GM13977 (cell line): ENCODE measurements at regions not wholly inside any gene's neighbourhood (a gene's known extent, or its start where the extent isn't known, plus 50 kb on each side); places are given as distances from the start of the nearest gene placed in this dataset.
A peak's percentile ranks its signal among the peaks of the same experiment; 100 is the strongest.

Source experiments
- DNase-seq: peaks from one replicate; pipeline ENCODE4 v3.0.0; 2012; ENCODE audit warnings: low spot score
- CTCF ChIP-seq: IDR thresholded peaks from 2 replicates; pipeline ENCODE4 v1.5.1; 2012; ENCODE audit warnings: mild to moderate bottlenecking, control low read depth; ENCODE audit not compliant: insufficient read depth; ENCODE audit errors: extremely low read depth, missing control alignments
- in situ Hi-C: fragments of 300-500 bp; cut with MboI; formaldehyde crosslinking; loops from one replicate; pipeline ENCODE4 v1.12.0; 2022; ENCODE audit warnings: low sequenced_read_pairs, low pct_unique_long_range_greater_than_20kb, mixed read lengths, inconsistent platforms; ENCODE audit not compliant: unreplicated experiment

- in situ Hi-C loops = no loop called here
- no peak for TF ChIP-seq CTCF
- no peak for DNase-seq
Measured at GRCh38 chr4:155529716-155530115, 136.9 kb upstream of the GUCY1A1 start.

GRCh38 chr4:155529272-155529671 is 137.4 kb upstream of the GUCY1A1 start:
- DNase-seq = peak; percentile 15
- in situ Hi-C loops = no loop called here
- peak; percentile 40 for TF ChIP-seq CTCF

GRCh38 chr4:155526452-155527169 is 140.0 kb upstream of the GUCY1A1 start:
- no peak for DNase-seq
- no peak for TF ChIP-seq CTCF

GRCh38 chr4:155524926-155525455 is 141.7 kb upstream of the GUCY1A1 start:
- in situ Hi-C loops = no loop called here
- DNase-seq = no peak
- TF ChIP-seq CTCF = no peak

More at GRCh38 chr4:155526452-155527169, 140.0 kb upstream of the GUCY1A1 start:
- in situ Hi-C loops = no loop called here

- in situ Hi-C loops = no loop called here
- DNase-seq = no peak
- no peak for TF ChIP-seq CTCF
Measured at GRCh38 chr4:155523358-155523757, 143.3 kb upstream of the GUCY1A1 start.

- DNase-seq = no peak
- in situ Hi-C loops = no loop called here
- no peak for TF ChIP-seq CTCF
Measured at GRCh38 chr4:155522201-155522600, 144.4 kb upstream of the GUCY1A1 start.
